GM23248 (cell line): ENCODE measurements at regions not wholly inside any gene's neighbourhood (a gene's known extent, or its start where the extent isn't known, plus 50 kb on each side); places are given as distances from the start of the nearest gene placed in this dataset.

ENCODE experiments used
- EZH2 ChIP-seq: fragments of 200-600 bp; sonication (generic); IDR thresholded peaks from 2 replicates; pipeline ENCODE4 v1.6.1; 2018; ENCODE audit warnings: antibody characterized with exemption, mild to moderate bottlenecking; ENCODE audit not compliant: insufficient read depth, poor library complexity, severe bottlenecking
- EZH2phosphoT487 ChIP-seq: fragments of 200-600 bp; sonication (generic); IDR thresholded peaks from 2 replicates; pipeline ENCODE4 v1.6.1; 2018; ENCODE audit warnings: antibody characterized with exemption, moderate library complexity, mild to moderate bottlenecking, low read depth; ENCODE audit not compliant: insufficient read depth

- no peak for TF ChIP-seq EZH2
- TF ChIP-seq EZH2phosphoT487: no peak
These were observed 61.4 kb upstream of the COPS8 start for GRCh38 chr2:237024255-237024654.
